AML-193 (cell line): ENCODE measurements at regions not wholly inside any gene's neighbourhood (a gene's known extent, or its start where the extent isn't known, plus 50 kb on each side); places are given as distances from the start of the nearest gene placed in this dataset.

Experiments used
- DNase-seq, 2 experiments: peaks; one replicate each; lab custom pipeline; 2025; lab: John Stamatoyannopoulos, UW

DNA sequence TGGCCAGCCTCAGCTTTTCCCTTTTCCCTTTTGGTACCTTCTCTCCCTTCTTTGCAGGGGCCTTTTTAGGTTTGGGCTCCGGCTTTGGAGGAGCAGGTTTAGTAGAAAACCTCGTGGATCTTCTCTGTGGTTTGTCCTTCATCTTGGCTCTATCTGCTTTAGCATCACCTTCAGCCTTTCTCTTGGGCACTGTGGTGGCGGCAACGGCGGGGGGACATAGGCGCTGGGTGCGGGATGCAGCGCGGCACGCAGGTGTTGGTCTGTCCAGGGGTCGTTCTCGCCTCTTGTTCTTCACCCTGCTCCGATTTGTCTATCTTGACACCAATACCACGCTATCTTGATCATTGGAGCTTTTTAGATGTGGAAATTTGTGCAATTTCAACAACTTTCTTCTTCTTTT, 64.5 kb upstream of the SMAD3 start:
- no peak for DNase-seq

DNA sequence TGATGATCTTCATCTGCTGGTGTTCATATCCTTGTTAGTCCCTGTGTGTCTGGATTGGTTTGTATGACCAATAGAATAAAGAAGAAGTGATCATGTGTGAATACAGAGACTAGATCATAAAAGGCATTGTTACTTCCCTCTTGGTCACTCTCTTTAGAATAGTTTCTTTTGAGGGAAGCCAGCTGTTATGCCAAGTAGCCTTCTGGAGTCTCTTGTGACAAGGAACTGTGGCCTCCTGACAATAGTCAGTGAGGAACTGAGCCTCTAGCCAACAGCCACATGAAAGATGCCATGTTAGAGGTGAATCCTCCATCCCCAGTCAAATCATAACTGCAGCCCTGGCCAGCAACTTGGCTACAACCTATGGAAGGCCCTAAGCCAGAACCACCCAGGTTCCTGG, 63.0 kb upstream of the SMAD3 start:
- DNase-seq, result peak in 1 of 2 experiments; percentile 4

DNA sequence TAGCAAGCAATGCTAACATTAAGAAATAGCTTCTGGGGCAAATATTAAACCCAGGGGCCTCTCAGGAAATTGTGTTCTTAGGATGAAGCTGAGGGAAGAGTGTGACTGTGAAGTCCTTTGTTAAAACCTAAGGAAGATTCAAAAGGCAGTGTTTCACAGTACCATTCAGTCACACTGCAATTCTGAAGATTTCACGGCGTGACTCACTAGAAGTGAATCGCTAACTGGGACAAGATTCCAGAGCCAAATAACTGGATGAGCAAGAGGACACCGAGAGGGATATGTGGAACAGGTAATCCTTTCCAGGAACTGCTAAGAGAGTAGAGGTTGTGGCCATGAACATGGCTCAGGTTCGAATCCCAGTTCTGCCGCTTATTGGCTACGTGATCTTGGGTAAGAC, 61.8 kb upstream of the SMAD3 start:
- no peak for DNase-seq

DNA sequence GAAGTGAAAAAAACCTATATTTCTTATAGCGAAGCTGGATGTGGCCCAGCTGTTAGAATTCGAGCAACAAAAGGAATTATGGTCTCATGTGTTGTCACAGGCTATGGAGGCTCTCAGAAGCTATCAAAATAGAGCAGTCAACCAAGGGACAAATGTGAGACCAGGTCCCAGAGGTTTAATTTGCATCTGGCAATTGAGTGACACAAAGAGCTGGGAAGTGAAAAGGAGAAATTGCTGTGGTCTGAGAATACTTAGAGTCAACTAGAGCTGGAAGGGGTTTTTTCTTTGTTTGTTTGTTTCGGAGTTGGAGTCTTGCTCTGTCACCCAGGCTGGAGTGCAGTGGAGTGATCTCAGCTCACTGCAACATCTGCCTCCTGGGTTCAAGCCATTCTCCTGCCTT, 61.3 kb upstream of the SMAD3 start:
- no peak for DNase-seq

DNA sequence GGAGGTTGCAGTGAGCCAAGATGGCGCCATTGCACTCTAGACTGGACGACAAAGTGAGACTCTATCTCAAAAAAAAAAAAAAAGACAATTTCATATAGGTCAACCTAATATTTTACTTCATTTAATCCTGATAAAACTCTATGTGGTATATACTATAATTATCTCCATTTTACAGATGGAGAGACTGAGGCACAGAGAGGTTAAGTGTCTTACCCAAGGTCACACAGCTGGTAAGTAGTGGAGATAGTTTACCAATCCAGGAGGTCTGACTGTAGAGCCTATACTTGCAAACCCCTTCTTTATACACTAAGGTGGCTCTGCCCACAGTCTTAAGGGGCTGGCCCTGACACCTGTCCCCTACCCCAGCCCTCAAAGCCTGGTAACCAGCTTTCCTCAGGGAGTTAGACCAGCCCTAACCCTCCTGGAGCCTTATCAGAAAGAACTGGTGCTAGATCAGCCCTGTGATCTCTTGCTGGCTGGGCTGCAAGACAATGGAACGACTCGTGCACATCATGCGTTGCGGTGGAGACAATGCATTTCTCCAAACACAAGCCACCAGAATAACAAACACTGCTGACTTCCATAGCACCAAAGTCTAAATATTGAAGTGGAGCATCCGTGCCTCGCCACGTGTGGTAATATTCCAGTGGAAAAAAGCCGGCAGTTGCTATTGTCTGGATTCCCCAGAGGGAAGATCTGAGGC, 60.0 kb upstream of the SMAD3 start:
- no peak for DNase-seq

DNA sequence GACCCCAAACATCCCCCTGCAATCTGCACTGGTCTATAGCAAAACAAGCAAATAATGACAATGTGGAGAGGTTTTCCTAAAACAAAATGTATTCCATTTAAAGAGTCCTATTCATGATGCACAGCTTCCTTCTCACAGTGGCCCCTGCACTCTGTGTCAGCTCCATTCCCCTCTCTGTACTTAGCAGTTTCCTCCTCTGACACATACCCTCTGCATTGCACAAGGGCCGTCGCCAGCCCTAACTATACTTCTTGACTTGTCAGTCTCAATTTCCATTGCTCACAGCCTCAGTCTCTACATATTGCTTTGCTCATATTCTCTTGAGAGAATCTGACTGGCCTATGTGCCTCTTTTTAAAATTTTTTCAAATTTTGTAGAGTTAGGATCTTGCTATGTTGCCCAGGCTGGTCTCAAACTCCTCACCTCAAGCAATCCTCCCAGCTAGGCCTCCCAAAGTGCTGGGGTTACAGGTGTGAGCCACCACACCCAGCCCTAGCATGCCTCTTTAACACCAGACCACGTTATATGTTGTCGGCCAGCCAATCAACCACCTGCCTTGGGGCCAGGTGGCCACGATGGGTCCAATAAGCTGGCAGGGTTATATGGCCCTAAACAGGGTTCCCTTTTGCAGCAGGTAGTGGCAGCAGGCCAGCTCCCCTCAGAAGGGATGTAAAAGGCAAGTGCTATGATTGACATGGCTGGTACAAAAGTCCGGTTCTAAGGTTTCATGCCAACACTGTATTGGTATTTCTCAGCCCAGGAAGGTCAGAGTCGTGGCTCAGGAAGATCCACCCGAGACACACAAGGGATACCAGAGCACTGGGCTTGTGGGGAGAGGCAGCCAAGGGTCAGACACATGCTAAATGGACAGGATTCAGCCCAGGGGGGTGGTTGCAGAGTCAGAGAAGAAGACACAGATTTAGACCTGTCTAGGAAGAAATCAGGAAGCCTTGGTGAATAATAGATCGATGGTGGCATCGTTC, 59.0 kb upstream of the SMAD3 start:
- no peak for DNase-seq

DNA sequence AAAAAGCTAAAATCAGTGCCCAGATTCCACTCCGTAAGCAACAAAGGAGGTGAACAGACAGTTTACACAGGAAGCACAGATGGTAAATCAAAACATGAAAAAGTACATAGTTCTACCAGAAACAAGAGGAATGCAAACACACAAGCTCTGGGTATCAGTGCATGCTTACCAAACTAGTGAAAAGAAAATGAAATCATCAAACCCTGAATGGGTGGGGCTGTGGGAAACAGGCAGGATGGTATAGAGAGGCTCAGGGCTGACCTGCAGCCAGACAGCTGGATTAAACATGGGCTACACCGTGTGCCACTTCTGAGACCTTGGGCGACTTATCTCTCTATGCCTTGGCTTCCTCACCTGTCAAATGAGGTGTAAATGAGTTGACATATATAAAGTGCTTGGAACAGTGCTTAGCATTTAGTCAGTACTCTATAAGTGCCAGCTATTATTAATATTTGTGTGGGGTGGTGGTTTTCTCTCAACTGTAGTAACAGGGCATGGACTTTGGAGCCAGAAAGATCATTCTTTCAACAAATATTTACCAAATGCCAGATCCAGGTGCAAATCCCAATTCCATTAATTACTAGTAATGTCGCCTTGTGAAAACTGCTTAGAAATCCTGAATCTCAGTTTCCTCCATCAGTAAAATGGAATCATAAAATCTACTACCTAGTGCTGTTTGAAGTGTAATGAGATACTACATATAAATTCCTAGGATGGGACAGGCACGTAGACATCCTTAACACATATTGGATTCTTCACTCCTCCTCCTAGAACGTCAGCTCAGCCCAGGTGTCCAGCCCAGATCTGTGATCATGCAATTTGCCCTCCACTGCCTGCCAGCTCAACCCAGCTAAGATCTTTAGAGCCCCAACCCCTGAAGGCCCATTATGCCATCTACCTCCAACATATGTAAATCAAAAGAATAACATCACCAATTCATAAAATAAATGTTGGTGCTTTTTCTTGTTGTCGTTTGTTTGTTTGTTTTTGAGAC, 55.5 kb upstream of the SMAD3 start:
- no peak for DNase-seq

DNA sequence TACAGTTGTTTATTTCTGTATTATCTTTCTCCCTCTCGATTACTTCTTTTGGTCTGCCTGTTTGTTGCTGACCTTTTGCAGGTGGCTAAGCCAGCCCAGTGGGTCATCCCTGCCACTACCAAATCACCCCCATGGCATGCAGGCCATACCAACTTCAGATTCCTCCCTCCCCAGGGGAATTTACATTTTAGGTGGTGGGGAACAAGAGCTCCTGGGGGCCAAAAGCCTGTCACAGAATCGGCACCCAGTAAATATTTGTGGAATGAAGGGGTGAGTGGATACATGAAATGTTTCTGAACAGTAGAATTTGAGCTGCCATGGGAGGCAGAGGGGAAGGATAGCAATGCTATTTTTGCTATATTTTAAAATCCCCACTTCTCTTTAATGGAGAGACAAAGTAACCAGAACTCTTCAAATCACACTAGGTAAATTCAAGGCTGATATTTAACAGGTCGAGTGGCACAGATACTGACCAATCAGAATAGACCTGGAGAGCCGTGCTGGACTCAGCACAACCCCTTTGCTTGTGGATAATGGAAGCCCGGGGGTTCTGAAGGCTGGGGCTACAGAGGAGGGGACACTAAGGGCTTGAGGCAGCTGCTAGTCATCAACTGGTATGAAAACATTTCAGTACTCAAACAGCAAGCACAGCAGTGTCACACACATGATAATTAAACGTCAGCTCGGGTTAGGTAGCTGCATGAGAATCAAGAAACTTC, 54.3 kb upstream of the SMAD3 start:
- no peak for DNase-seq

DNA sequence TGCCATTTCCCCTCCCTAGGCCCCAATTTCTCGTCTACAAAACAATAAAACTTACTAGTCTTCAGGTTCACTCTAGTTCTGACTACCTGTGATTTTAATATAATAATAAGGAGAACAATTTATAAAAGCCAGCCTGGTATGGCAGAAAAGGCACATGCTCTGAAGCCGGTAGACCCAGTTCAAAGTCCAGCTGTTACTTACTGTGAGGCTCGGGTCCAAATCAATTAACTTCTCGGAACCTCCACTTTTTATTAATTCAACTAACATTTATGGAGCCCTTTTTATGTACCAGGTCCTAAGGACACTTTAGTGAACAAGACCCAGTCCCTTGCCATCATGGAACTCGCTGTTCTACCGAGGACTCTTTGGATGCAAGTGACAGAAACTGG, 53.8 kb upstream of the SMAD3 start:
- no peak for DNase-seq

DNA sequence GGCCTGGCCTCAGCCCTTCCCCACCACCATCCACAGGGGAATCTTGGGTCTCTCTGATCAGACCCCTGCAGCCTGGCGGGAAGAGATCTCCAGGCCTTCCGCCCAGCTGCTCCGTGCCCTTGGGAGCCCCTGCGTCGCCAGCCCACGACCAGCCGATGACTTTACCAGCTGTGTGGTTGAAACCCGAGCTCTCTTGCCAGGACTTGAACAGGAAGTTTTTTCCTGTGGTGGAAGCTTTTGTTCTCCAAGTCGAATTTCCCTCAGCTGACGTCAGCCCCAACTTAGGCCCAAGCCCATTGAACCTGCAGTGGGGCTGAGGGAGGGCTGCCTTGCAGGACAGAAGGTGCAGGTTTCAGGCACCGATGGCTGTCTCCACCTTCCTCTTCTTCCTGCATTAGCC, 51.7 kb upstream of the SMAD3 start:
- DNase-seq, result no peak
